ENCODE measurements at regions not wholly inside any gene's neighbourhood (a gene's known extent, or its start where the extent isn't known, plus 50 kb on each side); places are given as distances from the start of the nearest gene placed in this dataset.
A peak's percentile ranks its signal among the peaks of the same experiment; 100 is the strongest.

DNA sequence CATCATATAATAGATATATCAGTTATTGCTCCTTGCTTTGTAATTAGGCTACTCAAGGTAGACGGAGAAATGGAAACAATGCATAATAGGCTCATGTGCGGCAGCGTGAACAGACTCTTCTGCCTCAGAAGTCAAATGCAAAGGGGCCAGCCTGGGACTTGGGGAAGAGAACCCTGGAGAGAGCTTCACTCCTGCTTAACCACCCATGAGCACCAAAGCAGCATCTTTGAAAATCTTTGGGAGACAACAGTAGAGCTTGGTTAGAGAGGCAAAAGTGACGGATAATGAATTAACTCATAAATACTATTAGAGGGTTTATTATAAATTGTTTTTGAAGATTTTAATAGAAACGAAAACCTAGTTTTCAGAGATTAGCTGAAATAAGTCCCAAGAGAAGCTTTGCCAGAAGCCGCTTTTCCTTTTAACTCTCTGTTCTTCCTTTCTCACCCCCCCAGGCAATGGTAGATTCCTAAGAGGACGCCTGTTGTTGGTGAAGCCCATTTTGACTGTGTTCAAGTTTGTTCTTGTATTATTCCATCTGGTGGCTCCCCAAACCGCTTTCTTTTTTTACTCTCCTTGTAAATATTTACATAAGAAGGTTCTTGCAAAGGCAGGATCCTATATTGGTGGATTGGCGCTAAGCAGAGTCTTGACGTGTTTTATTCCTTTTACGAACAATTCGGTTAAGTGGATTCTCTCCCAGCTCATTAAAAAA, 196.0 kb upstream of the TPRG1 start:
- intact Hi-C loops (cut with DNase I): loop anchor here (5.0 kb wide), 1 partner anchor 167 kb away; no protein-coding TSS in a partner anchor
- no peaks in the 10 kb centered on the region for H3K9me3 ChIP-seq
- TF ChIP-seq POLR2AphosphoS5 (IDR thresholded peaks at IDR 0.05) (peak; percentile 61), POLR2A (IDR thresholded peaks at IDR 0.05) (no peak)
- H3K4me3 ChIP-seq: peak overlapping the region in 1 of 2 donors; percentile 7
- DNase-seq (ENCODE audit: low spot score): peak; percentile 70
- WGBS: 23% methylated on average over 12 of the region's 12 CpGs
- no peaks in the 10 kb centered on the region for H3K36me3 ChIP-seq
- no peaks in the 10 kb centered on the region for H3K27me3 ChIP-seq (replicated peaks; ENCODE audit: insufficient read depth)
- H3K4me1 ChIP-seq (replicated peaks): peaks cover 4% of the 10 kb centered on the region
- peak overlapping the region; percentile 53 to 65 for H3K27ac ChIP-seq

DNA sequence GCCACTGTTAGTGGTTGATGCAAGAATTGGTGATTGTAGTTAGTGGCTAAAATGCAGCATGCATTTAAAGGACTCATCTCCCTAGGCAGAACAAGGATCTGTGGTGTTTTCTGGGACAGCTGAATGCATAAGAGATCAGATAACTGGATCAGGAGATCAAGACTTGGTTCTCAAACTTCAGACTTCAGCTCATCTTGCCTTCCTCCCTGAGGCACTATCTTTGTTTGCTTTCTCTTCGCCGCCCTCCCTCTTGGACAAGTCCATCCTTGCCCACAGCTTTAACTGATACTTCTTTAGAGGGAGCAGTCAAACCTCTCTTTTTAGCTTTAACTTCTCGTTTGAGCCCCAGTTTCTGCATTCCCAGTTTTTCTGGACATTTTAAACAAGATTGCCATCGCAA, 195.4 kb upstream of the TPRG1 start:
- intact Hi-C loops (cut with DNase I): loop anchor here (5.0 kb wide), 1 partner anchor 166 kb away; no protein-coding TSS in a partner anchor
- Histone ChIP-seq H3K4me1 (replicated peaks) (peaks cover 4% of the 10 kb centered on the region), H3K27ac (peak overlapping the region; percentile 53 to 65), H3K27me3 (replicated peaks; ENCODE audit: insufficient read depth) (no peaks in the 10 kb centered on the region), H3K9me3 (no peaks in the 10 kb centered on the region), H3K4me3 (no peak overlapping the region), H3K36me3 (no peaks in the 10 kb centered on the region)
- 37% methylated on average over 4 of the region's 4 CpGs for WGBS
- no peak for DNase-seq (ENCODE audit: low spot score)
- TF ChIP-seq POLR2A (IDR thresholded peaks at IDR 0.05) (no peak), POLR2AphosphoS5 (IDR thresholded peaks at IDR 0.05) (no peak)
- TF ChIP-seq, protein P1, sequence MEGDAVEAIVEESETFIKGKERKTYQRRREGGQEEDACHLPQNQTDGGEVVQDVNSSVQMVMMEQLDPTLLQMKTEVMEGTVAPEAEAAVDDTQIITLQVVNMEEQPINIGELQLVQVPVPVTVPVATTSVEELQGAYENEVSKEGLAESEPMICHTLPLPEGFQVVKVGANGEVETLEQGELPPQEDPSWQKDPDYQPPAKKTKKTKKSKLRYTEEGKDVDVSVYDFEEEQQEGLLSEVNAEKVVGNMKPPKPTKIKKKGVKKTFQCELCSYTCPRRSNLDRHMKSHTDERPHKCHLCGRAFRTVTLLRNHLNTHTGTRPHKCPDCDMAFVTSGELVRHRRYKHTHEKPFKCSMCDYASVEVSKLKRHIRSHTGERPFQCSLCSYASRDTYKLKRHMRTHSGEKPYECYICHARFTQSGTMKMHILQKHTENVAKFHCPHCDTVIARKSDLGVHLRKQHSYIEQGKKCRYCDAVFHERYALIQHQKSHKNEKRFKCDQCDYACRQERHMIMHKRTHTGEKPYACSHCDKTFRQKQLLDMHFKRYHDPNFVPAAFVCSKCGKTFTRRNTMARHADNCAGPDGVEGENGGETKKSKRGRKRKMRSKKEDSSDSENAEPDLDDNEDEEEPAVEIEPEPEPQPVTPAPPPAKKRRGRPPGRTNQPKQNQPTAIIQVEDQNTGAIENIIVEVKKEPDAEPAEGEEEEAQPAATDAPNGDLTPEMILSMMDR (IDR thresholded peaks at IDR 0.05): no peak

DNA sequence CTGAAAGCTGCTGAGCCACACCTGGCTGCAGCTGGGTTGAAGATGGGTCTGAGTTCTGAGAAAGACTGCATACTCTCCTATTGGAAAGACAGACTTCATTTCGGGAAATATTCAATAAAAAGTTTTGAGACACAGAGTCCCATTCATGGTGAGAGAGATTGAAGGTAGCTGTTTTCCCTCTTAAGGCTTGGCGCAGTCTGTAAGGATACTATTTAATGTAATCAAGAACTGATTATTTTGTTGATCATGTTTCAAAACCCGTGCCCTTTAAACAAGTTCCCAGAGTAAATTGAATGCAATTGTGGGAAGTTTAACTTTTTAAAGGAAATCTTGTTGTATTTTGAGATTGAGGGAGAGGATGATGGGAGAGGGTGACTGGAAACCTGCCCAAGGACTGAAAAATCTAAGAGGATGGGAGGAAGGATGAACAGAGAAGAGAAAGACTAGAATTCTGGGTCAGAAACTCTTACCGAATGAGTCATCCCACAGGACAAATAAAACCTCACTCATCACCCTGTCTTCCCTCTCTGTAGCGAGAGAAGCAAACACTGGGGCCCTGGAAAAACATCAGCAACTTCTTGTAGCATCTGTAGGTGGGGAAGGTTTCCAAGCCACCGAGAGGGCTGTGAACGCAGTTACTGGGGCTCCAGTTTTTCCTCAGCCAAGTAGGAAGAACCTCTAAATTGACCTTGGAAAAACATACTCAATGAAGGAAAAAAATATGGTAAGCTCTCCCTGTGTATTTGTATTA, 193.2 kb upstream of the TPRG1 start:
- TF ChIP-seq POLR2A (IDR thresholded peaks at IDR 0.05) (no peak), POLR2AphosphoS5 (IDR thresholded peaks at IDR 0.05) (peak; percentile 15)
- peak; percentile 48 for DNase-seq (ENCODE audit: low spot score)
- no peak overlapping the region for H3K4me3 ChIP-seq
- H3K9me3 ChIP-seq: no peaks in the 10 kb centered on the region
- no peaks in the 10 kb centered on the region for H3K36me3 ChIP-seq
- whole genome bisulfite sequencing: 27% methylated on average over 7 of the region's 7 CpGs
- intact Hi-C loops (cut with DNase I): loop anchor here (5.0 kb wide), 1 partner anchor 164 kb away; no protein-coding TSS in a partner anchor
- H3K27me3 ChIP-seq (replicated peaks; ENCODE audit: insufficient read depth): no peaks in the 10 kb centered on the region
- peak overlapping the region; percentile 18 to 58 for H3K27ac ChIP-seq
- H3K4me1 ChIP-seq (replicated peaks): peaks cover 4% of the 10 kb centered on the region

DNA sequence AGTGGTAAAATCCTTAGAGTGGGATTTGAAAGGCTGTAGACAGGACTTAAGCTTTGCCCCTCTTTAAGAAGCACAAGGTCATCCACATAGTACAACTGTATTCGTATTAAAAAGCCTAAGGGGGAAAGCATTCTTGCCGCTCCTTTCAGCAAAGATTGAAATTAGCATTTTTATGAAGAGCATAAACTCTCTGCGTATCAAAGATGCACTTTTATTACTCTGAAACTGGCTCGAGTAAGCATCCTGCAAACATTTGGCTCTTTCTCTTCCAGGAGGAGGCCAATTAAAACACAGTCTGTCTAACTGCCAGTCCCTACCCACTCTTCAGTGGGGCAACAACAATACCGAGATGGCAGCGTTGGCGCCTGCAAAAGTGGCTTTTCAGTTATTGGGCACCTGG, 192.5 kb upstream of the TPRG1 start:
- Histone ChIP-seq H3K27ac (peak overlapping the region; percentile 51 to 58), H3K36me3 (no peaks in the 10 kb centered on the region), H3K27me3 (replicated peaks; ENCODE audit: insufficient read depth) (no peaks in the 10 kb centered on the region), H3K4me3 (no peak overlapping the region), H3K4me1 (replicated peaks) (peaks cover 4% of the 10 kb centered on the region), H3K9me3 (no peaks in the 10 kb centered on the region)
- intact Hi-C loops (cut with DNase I): loop anchor here (5.0 kb wide), 1 partner anchor 163 kb away; no protein-coding TSS in a partner anchor
- WGBS: 13% methylated on average over 7 of the region's 7 CpGs
- no peak for DNase-seq (ENCODE audit: low spot score)
- TF ChIP-seq POLR2A (IDR thresholded peaks at IDR 0.05) (no peak), POLR2AphosphoS5 (IDR thresholded peaks at IDR 0.05) (peak; percentile 41)
- TF ChIP-seq, protein P1 (IDR thresholded peaks at IDR 0.05): no peak

DNA sequence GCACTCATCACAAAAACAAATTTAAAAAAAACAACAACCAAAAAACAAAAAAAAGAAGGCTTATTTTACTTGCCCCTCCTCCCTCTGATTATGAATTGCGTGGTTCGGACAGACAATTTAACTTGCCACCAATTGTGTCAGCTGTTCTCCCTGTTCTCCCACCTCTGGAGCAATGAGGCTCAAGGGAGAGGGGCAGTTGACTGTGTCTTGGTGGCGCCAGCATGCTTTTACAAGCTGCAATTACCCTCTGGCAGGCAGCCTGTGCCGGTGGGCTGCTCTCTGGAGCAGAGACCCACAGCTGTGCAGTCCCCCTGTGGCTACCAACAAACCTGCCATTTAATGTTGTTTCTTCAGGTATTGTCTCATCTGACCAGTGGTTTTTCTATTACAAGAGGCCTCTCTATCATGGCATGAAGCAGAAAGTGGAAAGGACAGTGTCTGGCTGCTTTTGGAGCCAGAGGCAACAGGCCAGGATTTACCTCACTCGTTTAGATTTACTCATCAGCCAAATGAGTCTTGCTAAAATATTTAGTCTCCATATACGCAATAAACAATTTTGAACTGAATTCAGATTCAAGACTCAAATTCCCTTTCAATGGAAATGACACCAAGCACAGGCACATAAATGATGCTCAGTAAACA, 192.0 kb upstream of the TPRG1 start:
- 23% methylated on average over 6 of the region's 6 CpGs for WGBS
- DNase-seq (ENCODE audit: low spot score): no peak
- no peaks in the 10 kb centered on the region for H3K9me3 ChIP-seq
- H3K4me1 ChIP-seq (replicated peaks): peaks cover 4% of the 10 kb centered on the region
- no peak overlapping the region for H3K4me3 ChIP-seq
- H3K36me3 ChIP-seq: no peaks in the 10 kb centered on the region
- no peak for TF ChIP-seq POLR2AphosphoS5 (IDR thresholded peaks at IDR 0.05)
- no peak for TF ChIP-seq POLR2A (IDR thresholded peaks at IDR 0.05)
- TF ChIP-seq, protein P1 (IDR thresholded peaks at IDR 0.05): no peak
- intact Hi-C loops (cut with DNase I): loop anchor here (5.0 kb wide), 1 partner anchor 163 kb away; no protein-coding TSS in a partner anchor
- H3K27me3 ChIP-seq (replicated peaks; ENCODE audit: insufficient read depth): no peaks in the 10 kb centered on the region
- peak overlapping the region; percentile 51 to 58 for H3K27ac ChIP-seq
